Mucosa of stomach (tissue), 1 donor: ENCODE measurements at regions not wholly inside any gene's neighbourhood (a gene's known extent, or its start where the extent isn't known, plus 50 kb on each side); places are given as distances from the start of the nearest gene placed in this dataset.
"Not testable (repeated sequence)": the region's sequence is repeated elsewhere in the genome, so short reads cannot be mapped to it uniquely, and the experiment has no call there.

Source experiments
- H3K27me3 ChIP-seq: one replicate; pipeline ENCODE4 v1.7.0; 2013; ENCODE audit warnings: mild to moderate bottlenecking, low read length; ENCODE audit not compliant: control insufficient read depth, insufficient read depth
- H3K36me3 ChIP-seq: one replicate; pipeline ENCODE4 v1.7.0; 2013; ENCODE audit warnings: low read length; ENCODE audit not compliant: control insufficient read depth, insufficient read depth
- H3K4me1 ChIP-seq: one replicate; pipeline ENCODE4 v1.7.0; 2013; ENCODE audit warnings: mild to moderate bottlenecking, low read length; ENCODE audit not compliant: control insufficient read depth, insufficient read depth
- H3K4me3 ChIP-seq: one replicate; pipeline ENCODE4 v1.7.0; 2013; ENCODE audit warnings: low read length
- H3K9ac ChIP-seq: one replicate; pipeline ENCODE4 v1.7.0; 2013; ENCODE audit warnings: mild to moderate bottlenecking, low read length, moderate library complexity
- H3K9me3 ChIP-seq: one replicate; pipeline ENCODE4 v1.7.0; 2013; ENCODE audit warnings: mild to moderate bottlenecking, low read length, moderate library complexity; ENCODE audit not compliant: control insufficient read depth
- donor health status: Pancreatic carcinoma.

- Histone ChIP-seq H3K9ac (no peak overlapping the region), H3K9me3 (no peaks in the 10 kb centered on the region), H3K4me3 (no peak overlapping the region), H3K27me3 (no peaks in the 10 kb centered on the region), H3K36me3 (no peaks in the 10 kb centered on the region), H3K4me1 (no peaks in the 10 kb centered on the region)
Observed at GRCh38 chr3:16066545-16066944, 107.9 kb upstream of the GALNT15 start.

GRCh38 chr3:16066975-16067374 is 107.5 kb upstream of the GALNT15 start:
- H3K4me1 ChIP-seq = no peaks in the 10 kb centered on the region
- H3K9me3 ChIP-seq = no peaks in the 10 kb centered on the region
- H3K9ac ChIP-seq = no peak overlapping the region
- H3K4me3 ChIP-seq = no peak overlapping the region
- H3K27me3 ChIP-seq = no peaks in the 10 kb centered on the region
- H3K36me3 ChIP-seq = no peaks in the 10 kb centered on the region

- H3K4me1 ChIP-seq = no peaks in the 10 kb centered on the region
- no peaks in the 10 kb centered on the region for H3K27me3 ChIP-seq
- no peaks in the 10 kb centered on the region for H3K36me3 ChIP-seq
- H3K9me3 ChIP-seq = no peaks in the 10 kb centered on the region
- H3K4me3 ChIP-seq = no peak overlapping the region
- no peak overlapping the region for H3K9ac ChIP-seq
Observed at GRCh38 chr3:16067837-16068471, 106.5 kb upstream of the GALNT15 start.

- H3K36me3 ChIP-seq = no peaks in the 10 kb centered on the region
- no peaks in the 10 kb centered on the region for H3K4me1 ChIP-seq
- H3K27me3 ChIP-seq = no peaks in the 10 kb centered on the region
- H3K9ac ChIP-seq = no peak overlapping the region
- no peak overlapping the region for H3K4me3 ChIP-seq
- H3K9me3 ChIP-seq = no peaks in the 10 kb centered on the region
Observed at GRCh38 chr3:16069149-16069922, 105.1 kb upstream of the GALNT15 start.

GRCh38 chr3:16070707-16071106 is 103.8 kb upstream of the GALNT15 start:
- Histone ChIP-seq H3K27me3 (no peaks in the 10 kb centered on the region), H3K9ac (no peak overlapping the region), H3K4me1 (no peaks in the 10 kb centered on the region), H3K4me3 (no peak overlapping the region), H3K36me3 (no peaks in the 10 kb centered on the region), H3K9me3 (no peaks in the 10 kb centered on the region)

GRCh38 chr3:16071206-16071605 is 103.3 kb upstream of the GALNT15 start:
- Histone ChIP-seq H3K4me3 (no peak overlapping the region), H3K36me3 (no peaks in the 10 kb centered on the region), H3K4me1 (no peaks in the 10 kb centered on the region), H3K9me3 (no peaks in the 10 kb centered on the region), H3K9ac (no peak overlapping the region), H3K27me3 (no peaks in the 10 kb centered on the region)

- Histone ChIP-seq H3K9ac (no peak overlapping the region), H3K9me3 (no peaks in the 10 kb centered on the region), H3K4me1 (no peaks in the 10 kb centered on the region), H3K36me3 (no peaks in the 10 kb centered on the region), H3K4me3 (no peak overlapping the region), H3K27me3 (no peaks in the 10 kb centered on the region)
Observed at GRCh38 chr3:16072420-16073110, 101.9 kb upstream of the GALNT15 start.

GRCh38 chr3:16073203-16073602 is 101.3 kb upstream of the GALNT15 start:
- no peaks in the 10 kb centered on the region for H3K27me3 ChIP-seq
- H3K4me1 ChIP-seq = no peaks in the 10 kb centered on the region
- no peak overlapping the region for H3K9ac ChIP-seq
- H3K36me3 ChIP-seq = no peaks in the 10 kb centered on the region
- no peaks in the 10 kb centered on the region for H3K9me3 ChIP-seq
- no peak overlapping the region for H3K4me3 ChIP-seq

- H3K27me3 ChIP-seq, H3K4me3 ChIP-seq, H3K4me1 ChIP-seq: not testable (repeated sequence)
Observed at GRCh38 chr3:16073990-16074671, 100.3 kb upstream of the GALNT15 start.

GRCh38 chr3:16075647-16076046 is 98.8 kb upstream of the GALNT15 start:
- Histone ChIP-seq H3K36me3 (no peaks in the 10 kb centered on the region), H3K9me3 (no peaks in the 10 kb centered on the region), H3K4me3 (no peak overlapping the region), H3K27me3 (no peaks in the 10 kb centered on the region), H3K9ac (no peak overlapping the region), H3K4me1 (no peaks in the 10 kb centered on the region)

More at GRCh38 chr3:16073990-16074671, 100.3 kb upstream of the GALNT15 start:
- not testable (repeated sequence) for H3K9ac ChIP-seq, H3K9me3 ChIP-seq, H3K36me3 ChIP-seq

- Histone ChIP-seq H3K4me1 (no peaks in the 10 kb centered on the region), H3K9ac (no peak overlapping the region), H3K9me3 (no peaks in the 10 kb centered on the region), H3K36me3 (no peaks in the 10 kb centered on the region), H3K4me3 (no peak overlapping the region), H3K27me3 (no peaks in the 10 kb centered on the region)
Observed at GRCh38 chr3:16076564-16076963, 97.9 kb upstream of the GALNT15 start.

- H3K9me3 ChIP-seq, H3K9ac ChIP-seq, H3K4me3 ChIP-seq, H3K36me3 ChIP-seq, H3K27me3 ChIP-seq, H3K4me1 ChIP-seq: not testable (repeated sequence)
Observed at GRCh38 chr3:16077146-16077545, 97.3 kb upstream of the GALNT15 start.
